Endodermal cell (in vitro differentiated cells): ENCODE measurements at regions not wholly inside any gene's neighbourhood (a gene's known extent, or its start where the extent isn't known, plus 50 kb on each side); places are given as distances from the start of the nearest gene placed in this dataset.

Experiments
- DNase-seq: peaks from one replicate; pipeline ENCODE4 v3.0.0-alpha.2; 2017
- H3K27ac ChIP-seq: 2 replicates; pipeline ENCODE4 v1.5.1; 2013; ENCODE audit warnings: mild to moderate bottlenecking, low read depth, low read length, moderate library complexity
- H3K27me3 ChIP-seq: 2 replicates; pipeline ENCODE4 v1.6.1; 2013; ENCODE audit warnings: mild to moderate bottlenecking, low read length, moderate library complexity; ENCODE audit not compliant: insufficient read depth, control insufficient read depth, poor library complexity, severe bottlenecking
- H3K36me3 ChIP-seq: 2 replicates; pipeline ENCODE4 v1.7.0; 2013; ENCODE audit warnings: mild to moderate bottlenecking, low read length, moderate library complexity; ENCODE audit not compliant: control insufficient read depth, insufficient read depth
- H3K4me1 ChIP-seq: one replicate; pipeline ENCODE4 v1.7.0; 2013; ENCODE audit warnings: low read length; ENCODE audit not compliant: control insufficient read depth, insufficient read depth
- H3K4me3 ChIP-seq: 2 replicates; pipeline ENCODE4 v1.5.1; 2013; ENCODE audit warnings: mild to moderate bottlenecking, low read length, moderate library complexity
- H3K9ac ChIP-seq: 2 replicates; pipeline ENCODE4 v1.6.1; 2013; ENCODE audit warnings: mild to moderate bottlenecking, low read length, moderate library complexity; ENCODE audit not compliant: poor library complexity, severe bottlenecking; ENCODE audit errors: extremely low read depth
- H3K9me3 ChIP-seq: 2 replicates; pipeline ENCODE4 v1.6.1; 2013; ENCODE audit warnings: mild to moderate bottlenecking, low read length, moderate library complexity; ENCODE audit not compliant: control insufficient read depth
- H3K27ac Mint-ChIP-seq: 2 replicates; pipeline ENCODE4 v1.8.0; 2020; ENCODE audit warnings: mixed read lengths
- H3K27me3 Mint-ChIP-seq: 2 replicates; pipeline ENCODE4 v1.8.0; 2021; ENCODE audit warnings: mild to moderate bottlenecking, mixed read lengths; ENCODE audit not compliant: insufficient read depth
- H3K36me3 Mint-ChIP-seq: 2 replicates; pipeline ENCODE4 v1.8.0; 2020; ENCODE audit warnings: low read depth, mixed read lengths
- H3K4me1 Mint-ChIP-seq: 2 replicates; pipeline ENCODE4 v1.8.0; 2020; ENCODE audit warnings: mixed read lengths
- H3K4me3 Mint-ChIP-seq: 2 replicates; pipeline ENCODE4 v1.8.0; 2020; ENCODE audit warnings: mild to moderate bottlenecking, moderate library complexity, mixed read lengths
- H3K9me3 Mint-ChIP-seq: 2 replicates; pipeline ENCODE4 v1.8.0; 2020; ENCODE audit warnings: mild to moderate bottlenecking, mixed read lengths
- CTCF ChIP-seq: fragments of 200-600 bp; sonication (generic); conservative IDR thresholded peaks from 2 replicates; pipeline ENCODE4 v1.5.0; 2021; ENCODE audit warnings: antibody characterized with exemption, mild to moderate bottlenecking
- WGBS, 2 experiments: methylation state at CpG; one replicate each; pipeline versions ENCODE4 v1.1.5 to v1.1.7; 2013; ENCODE audit warnings: missing lambda C conversion rate in 2 of 2, mixed read lengths in 1 of 2; ENCODE audit not compliant: insufficient coverage in 1 of 2, insufficient read length in 1 of 2; 5-methylcytosine and 5-hydroxymethylcytosine counted together

DNA sequence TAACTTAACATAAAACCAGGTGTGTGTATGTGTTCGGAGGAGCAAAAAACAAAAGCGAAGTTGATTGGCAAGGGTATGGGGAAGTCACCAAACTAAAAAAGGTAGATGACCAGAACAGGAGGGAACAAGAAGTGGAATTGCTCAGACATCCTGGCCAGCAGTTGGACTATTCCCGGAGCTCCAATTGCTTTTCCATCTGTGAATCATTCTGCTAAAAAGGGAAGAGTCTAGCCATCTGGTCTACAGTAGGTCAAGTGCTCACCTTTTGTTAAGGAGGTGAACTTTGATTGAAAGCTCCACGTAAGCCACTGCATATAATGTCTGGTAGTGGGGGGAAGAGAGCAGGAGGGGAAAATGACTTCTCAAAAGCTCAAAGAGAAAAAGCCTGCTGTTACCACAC, 50.0 kb upstream of the BET1 start:
- H3K9ac ChIP-seq, result no peak overlapping the region
- H3K27me3 ChIP-seq, result no peaks in the 10 kb centered on the region
- no peak for DNase-seq
- no peak overlapping the region for H3K4me3 ChIP-seq
- Mint-ChIP-seq H3K9me3 (no peaks in the 10 kb centered on the region), H3K27ac (no peak overlapping the region), H3K4me1 (peaks cover 41% of the 10 kb centered on the region), H3K36me3 (no peaks in the 10 kb centered on the region), H3K4me3 (no peak overlapping the region), H3K27me3 (no peaks in the 10 kb centered on the region)
- no peaks in the 10 kb centered on the region for H3K36me3 ChIP-seq
- WGBS, 2 experiments, result 66 to 95% methylated on average over 3 to 4 of the region's 4 CpGs
- H3K9me3 ChIP-seq, result peaks cover 6% of the 10 kb centered on the region
- TF ChIP-seq CTCF, result no peak
- peaks cover 18% of the 10 kb centered on the region for H3K4me1 ChIP-seq
- no peak overlapping the region for H3K27ac ChIP-seq

- H3K27ac ChIP-seq, result no peak overlapping the region
- peaks cover 33% of the 10 kb centered on the region for H3K4me1 Mint-ChIP-seq
- H3K27me3 ChIP-seq, result no peaks in the 10 kb centered on the region
- H3K36me3 Mint-ChIP-seq, result no peaks in the 10 kb centered on the region
- peaks cover 6% of the 10 kb centered on the region for H3K9me3 ChIP-seq
- no peak overlapping the region for H3K4me3 ChIP-seq
- DNase-seq, result no peak
- no peaks in the 10 kb centered on the region for H3K9me3 Mint-ChIP-seq
- H3K36me3 ChIP-seq, result no peaks in the 10 kb centered on the region
- no peak overlapping the region for H3K27ac Mint-ChIP-seq
- H3K4me1 ChIP-seq, result peaks cover 18% of the 10 kb centered on the region
- no peak overlapping the region for H3K9ac ChIP-seq
- TF ChIP-seq CTCF, result no peak
- H3K4me3 Mint-ChIP-seq, result no peak overlapping the region
- peaks cover 5% of the 10 kb centered on the region for H3K27me3 Mint-ChIP-seq
Observed at GRCh38 chr7:94055963-94056362, 51.8 kb upstream of the BET1 start.

DNA sequence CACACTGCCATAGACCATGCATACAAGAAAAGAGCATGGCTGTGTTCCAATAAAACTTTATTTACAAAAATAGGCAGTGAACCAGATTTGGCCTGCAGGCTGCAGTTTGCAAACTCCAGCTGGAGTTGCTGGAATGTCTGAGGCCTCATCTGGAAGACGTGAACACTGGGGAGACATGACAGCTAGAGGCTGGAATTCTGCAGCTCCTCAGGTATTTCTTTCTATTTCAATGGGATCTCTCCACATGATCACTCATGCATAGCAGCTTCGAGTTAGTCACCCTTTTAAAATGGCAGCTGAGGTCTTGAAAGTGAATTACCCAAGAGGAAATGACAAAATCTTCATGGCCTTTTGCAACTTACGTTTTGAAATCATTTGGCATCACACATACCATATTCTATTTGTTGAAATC, 52.6 kb upstream of the BET1 start:
- TF ChIP-seq CTCF, result no peak
- WGBS, 2 experiments, result 50 to 70% methylated on average over 2 to 3 of the region's 3 CpGs
- Mint-ChIP-seq H3K9me3 (no peaks in the 10 kb centered on the region), H3K27me3 (peaks cover 5% of the 10 kb centered on the region), H3K4me1 (peaks cover 31% of the 10 kb centered on the region), H3K36me3 (no peaks in the 10 kb centered on the region), H3K4me3 (no peak overlapping the region), H3K27ac (no peak overlapping the region)
- Histone ChIP-seq H3K4me3 (no peak overlapping the region), H3K27me3 (no peaks in the 10 kb centered on the region), H3K9me3 (peaks cover 6% of the 10 kb centered on the region), H3K9ac (no peak overlapping the region), H3K36me3 (no peaks in the 10 kb centered on the region), H3K4me1 (peaks cover 12% of the 10 kb centered on the region), H3K27ac (no peak overlapping the region)
- DNase-seq, result peak; percentile 67
